Left kidney (tissue), 1 donor: ENCODE measurements at regions not wholly inside any gene's neighbourhood (a gene's known extent, or its start where the extent isn't known, plus 50 kb on each side); places are given as distances from the start of the nearest gene placed in this dataset.

ENCODE experiments used
- DNase-seq: peaks from one replicate; pipeline ENCODE4 v3.0.0-alpha.2; 2013

DNA sequence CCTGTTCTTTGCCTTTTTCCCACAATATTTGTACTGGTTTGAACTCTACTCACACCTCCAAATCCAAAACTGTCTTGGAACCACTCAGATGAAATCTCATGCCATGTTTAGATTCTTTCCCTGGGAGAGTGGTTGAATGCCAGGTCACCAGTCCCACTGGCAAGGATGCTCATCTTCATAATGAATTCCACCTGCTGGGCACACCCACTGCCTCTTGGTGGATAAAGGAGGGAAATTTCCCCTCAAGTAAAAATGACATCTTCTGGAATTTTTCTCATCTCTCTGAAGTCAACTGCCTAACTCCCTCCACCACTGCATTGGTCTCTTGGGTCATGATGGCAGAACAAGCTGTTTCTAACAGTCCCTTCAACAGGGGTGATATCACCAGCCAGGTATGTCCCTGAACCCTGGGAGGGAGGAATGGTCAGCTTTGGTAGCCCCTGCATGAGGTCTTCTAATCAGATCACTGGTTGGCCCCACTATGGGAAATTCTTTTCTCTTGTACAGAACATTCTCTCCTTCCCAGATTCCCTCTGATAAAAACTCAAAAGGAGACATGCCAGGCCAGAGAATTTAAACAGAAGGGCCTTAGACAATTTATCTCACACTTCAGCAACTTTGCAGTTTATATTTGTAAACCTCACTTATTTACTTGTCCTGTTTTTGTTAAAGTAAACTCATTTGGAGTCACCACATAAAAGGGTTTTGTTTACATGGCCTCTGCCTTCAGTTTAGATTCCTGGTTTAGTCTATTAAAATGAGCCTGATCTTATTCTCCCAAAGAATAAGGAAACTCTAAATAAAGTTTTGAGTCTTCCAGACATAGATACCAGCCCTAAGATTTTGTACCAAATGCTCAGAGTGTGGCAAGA, 143.4 kb downstream of the WNT5A start:
- DNase-seq, result no peak

GRCh38 chr3:55341502-55342031, 145.5 kb downstream of the WNT5A start:
- DNase-seq, result no peak

- no peak for DNase-seq
Measured at GRCh38 chr3:55339819-55340218, 147.3 kb downstream of the WNT5A start.

- DNase-seq, result no peak
Measured at GRCh38 chr3:55339390-55339789, 147.7 kb downstream of the WNT5A start.

DNA sequence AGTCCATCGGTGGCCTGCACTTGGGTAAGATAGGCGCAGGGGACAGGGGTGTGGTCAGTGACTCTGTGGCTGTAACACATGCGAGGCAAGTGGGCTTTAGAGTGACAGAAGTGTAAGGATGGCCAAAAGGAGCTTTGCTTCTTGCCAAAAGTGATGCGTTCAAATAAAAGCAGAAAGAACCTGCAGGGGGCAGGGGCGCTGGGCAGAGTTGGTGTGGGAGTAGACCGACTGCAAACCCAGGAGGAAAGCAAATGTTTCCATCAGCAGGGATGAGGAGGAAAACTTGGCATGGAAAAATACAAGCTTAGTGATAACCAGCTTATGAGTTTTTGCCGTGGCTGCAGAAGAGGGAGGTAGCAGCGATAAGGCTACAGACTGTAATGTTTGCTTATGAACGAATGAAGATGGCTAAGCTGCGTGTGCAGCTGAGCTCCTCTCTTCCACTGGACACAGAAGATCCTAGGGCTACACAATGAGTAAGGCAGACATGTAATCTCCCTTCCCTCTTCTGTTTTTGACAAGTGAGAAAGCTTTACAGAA, 149.4 kb downstream of the WNT5A start:
- DNase-seq, result no peak

GRCh38 chr3:55333923-55334322, 153.2 kb downstream of the WNT5A start:
- DNase-seq, result no peak

GRCh38 chr3:55333046-55333445, 154.1 kb downstream of the WNT5A start:
- DNase-seq, result no peak

GRCh38 chr3:55332176-55332575, 154.9 kb downstream of the WNT5A start:
- peak; percentile 52 for DNase-seq

- DNase-seq, result no peak
Measured at GRCh38 chr3:55331524-55331923, 155.6 kb downstream of the WNT5A start.

- DNase-seq, result no peak
Measured at GRCh38 chr3:55330756-55331155, 156.3 kb downstream of the WNT5A start.

DNA sequence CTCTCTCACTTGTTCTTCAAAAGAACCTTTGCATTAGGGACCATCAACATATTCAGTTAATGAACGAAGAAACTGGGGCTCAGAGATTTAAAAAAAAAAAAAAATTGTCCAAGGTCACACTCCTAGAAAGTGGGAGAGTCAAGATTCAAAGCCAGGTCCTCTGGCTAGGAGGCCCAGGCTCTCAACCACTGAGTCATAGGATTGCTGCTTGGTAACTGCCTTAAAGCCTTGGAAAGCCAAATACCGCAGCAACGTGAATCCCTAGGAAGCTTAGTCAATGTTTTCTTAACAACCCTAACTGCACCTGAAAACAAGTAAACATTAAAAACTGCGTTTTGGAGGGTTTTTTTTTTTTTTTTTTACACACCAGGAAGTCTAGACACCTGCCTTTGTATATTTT, 156.8 kb downstream of the WNT5A start:
- peak; percentile 27 for DNase-seq

- no peak for DNase-seq
Measured at GRCh38 chr3:55329849-55330248, 157.3 kb downstream of the WNT5A start.

DNA sequence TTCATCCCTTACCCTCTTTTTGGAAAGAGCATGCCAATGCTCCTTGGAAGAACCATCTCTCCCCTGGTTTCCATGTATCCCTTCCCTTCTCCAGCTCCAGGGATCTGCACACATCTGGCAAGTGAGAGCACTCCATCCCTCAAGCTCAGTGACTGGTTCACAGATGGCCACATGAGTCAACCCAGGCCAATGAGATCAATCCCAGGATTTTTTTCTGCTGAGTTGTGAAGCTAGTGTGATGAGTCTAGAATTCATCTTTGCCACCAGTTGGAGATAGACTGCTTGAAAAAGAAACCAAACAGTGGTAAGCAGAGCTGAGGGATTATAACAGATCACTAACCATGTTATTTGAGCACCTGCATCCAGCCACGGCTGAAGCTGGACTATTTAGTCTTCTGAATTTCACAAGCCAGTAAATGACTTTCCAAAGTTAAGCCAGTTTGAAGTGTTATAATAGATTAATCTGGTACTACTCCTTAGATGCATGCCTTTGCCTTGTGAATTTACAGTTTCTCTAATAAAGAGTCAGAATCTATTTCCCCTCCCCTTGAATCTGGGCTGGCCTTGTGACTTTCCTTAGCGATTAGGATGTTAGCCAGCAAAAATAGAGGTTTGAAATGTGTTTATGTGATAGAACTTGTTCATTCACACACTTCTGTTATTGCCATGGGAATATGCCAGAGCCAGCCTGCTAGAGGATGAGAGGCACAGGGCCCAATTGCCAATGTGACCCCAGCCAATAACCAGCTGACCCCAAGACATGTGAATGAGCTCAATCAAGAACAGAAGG, 159.8 kb downstream of the WNT5A start:
- no peak for DNase-seq

DNA sequence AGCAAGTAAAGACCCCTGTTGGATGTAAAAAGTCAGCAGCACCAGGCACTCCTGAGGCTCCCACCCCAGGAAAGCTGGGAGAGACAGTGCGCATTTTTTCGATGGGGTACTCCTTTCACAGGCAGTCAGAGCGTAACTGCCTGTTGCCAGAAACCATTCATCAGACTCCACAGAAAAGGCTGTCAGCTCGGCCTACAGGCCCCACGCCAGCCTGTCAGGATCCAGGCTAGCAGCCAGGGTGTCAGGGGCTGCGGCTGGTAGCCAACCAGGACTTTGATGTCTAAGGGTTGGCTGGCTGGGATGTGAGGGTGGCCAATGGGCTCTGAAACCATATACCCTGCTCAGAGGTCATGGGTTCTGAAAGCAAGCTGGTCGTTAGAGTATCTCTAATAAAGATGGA, 164.5 kb downstream of the WNT5A start:
- DNase-seq, result peak; percentile 20

- DNase-seq, result no peak
Measured at GRCh38 chr3:55320928-55321327, 166.2 kb downstream of the WNT5A start.

DNA sequence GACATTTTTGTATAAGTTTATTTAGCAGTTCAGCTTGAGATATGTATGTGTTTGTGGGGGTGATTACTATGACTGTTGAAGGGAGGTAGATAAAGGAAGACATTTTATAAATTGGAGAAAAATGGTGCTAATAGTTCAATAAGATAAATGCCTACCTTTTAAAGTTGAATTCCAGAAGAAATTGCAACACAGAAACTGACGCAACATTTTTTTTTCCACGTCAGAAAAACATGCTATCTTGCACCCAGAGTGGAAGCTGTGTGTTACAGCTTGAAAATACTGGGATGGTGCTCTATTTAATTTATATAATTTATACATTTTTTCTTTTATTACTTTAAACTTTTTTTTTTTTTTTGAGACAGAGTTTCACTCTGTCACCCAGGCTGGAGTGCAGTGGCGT, 171.7 kb downstream of the WNT5A start:
- no peak for DNase-seq

GRCh38 chr3:55313666-55314065, 173.4 kb downstream of the WNT5A start:
- DNase-seq, result no peak

DNA sequence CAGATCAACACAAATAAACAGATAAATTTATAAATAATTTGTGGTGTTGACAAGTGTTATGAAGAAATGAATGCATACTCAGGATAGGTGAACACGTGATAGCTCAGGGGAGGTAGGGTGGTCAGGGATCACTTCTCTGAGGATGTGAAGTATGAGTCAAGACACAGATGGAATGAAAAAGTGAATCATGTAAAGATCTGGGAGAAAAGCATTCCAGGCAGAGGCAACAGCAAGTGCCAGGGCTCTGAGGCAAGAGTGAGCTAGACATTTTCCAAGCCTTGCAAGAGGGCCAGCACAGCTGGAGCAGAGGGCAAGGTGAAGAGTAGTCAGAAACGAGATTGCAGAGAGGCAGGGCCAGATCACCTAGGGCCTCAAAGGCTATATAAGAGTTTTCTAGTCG, 177.8 kb downstream of the WNT5A start:
- no peak for DNase-seq

- DNase-seq, result no peak
Measured at GRCh38 chr3:55307622-55308021, 179.5 kb downstream of the WNT5A start.

DNA sequence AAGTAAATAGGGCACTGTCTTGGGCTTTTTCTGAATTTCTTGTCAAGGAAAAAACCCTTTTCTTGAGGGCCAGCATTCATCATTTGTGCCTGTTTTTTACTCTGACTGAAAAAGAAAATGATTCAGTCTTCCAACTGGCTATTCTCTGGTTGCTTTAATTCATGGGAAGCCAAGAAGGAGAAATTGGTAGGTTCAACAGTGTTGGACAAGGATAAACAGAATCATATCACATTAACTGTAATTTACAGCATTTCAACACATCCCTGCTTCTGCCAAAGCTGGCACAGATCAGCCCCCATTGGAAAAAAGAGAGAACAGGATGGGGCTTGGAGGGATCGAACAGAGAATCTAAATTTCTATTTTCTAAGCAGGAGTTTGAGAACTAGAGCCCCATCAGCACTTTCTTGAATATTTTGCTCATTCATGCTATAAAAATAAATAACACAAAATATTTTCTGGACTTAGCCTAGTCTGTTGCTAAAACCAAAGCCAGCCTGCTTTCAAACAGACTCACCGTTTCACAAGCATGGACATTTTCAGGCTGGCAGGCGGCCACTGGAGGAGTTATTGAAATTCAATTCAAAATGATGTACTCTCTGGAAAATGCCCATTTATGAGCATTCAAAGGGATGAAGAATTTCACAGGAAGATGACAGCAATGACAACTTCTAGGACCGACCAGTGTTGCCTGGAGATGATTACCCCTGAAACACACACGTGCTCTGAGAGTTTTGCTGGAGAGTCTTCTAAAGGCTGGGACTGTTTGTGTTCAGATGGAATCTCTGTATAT, 181.2 kb downstream of the WNT5A start:
- DNase-seq, result no peak

- DNase-seq, result no peak
Measured at GRCh38 chr3:55300701-55301100, 186.4 kb downstream of the WNT5A start.

DNA sequence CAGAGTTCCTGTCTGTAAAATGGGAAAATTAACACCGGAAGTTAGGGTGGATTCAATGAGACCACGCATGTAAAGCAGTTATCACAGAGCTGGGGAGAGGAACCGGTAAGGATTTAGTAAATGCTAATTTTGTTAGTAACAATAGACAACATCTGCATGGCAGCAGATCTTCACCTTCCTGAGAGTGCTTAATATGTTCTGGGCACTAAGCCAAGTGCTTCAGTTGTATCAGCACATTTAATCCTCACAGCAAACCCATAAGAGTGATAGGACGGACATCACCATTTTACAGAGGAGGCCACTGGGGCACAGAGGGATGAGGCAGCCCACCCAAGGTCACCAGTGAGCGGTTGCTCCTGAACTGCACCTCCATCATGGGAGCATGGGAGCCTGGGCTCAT, 189.4 kb downstream of the WNT5A start:
- DNase-seq, result no peak
